ENCODE measurements at regions not wholly inside any gene's neighbourhood (a gene's known extent, or its start where the extent isn't known, plus 50 kb on each side); places are given as distances from the start of the nearest gene placed in this dataset.

GRCh38 chr10:91355998-91356397 lies 54.1 kb upstream of the HECTD2 start:
- TF ChIP-seq POLR2AphosphoS5 (IDR thresholded peaks at IDR 0.05) (no peak), POLR2A (IDR thresholded peaks at IDR 0.05) (no peak)
- TF ChIP-seq, protein P1, sequence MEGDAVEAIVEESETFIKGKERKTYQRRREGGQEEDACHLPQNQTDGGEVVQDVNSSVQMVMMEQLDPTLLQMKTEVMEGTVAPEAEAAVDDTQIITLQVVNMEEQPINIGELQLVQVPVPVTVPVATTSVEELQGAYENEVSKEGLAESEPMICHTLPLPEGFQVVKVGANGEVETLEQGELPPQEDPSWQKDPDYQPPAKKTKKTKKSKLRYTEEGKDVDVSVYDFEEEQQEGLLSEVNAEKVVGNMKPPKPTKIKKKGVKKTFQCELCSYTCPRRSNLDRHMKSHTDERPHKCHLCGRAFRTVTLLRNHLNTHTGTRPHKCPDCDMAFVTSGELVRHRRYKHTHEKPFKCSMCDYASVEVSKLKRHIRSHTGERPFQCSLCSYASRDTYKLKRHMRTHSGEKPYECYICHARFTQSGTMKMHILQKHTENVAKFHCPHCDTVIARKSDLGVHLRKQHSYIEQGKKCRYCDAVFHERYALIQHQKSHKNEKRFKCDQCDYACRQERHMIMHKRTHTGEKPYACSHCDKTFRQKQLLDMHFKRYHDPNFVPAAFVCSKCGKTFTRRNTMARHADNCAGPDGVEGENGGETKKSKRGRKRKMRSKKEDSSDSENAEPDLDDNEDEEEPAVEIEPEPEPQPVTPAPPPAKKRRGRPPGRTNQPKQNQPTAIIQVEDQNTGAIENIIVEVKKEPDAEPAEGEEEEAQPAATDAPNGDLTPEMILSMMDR (IDR thresholded peaks at IDR 0.05), result no peak
